ENCODE measurements at regions not wholly inside any gene's neighbourhood (a gene's known extent, or its start where the extent isn't known, plus 50 kb on each side); places are given as distances from the start of the nearest gene placed in this dataset.

GRCh38 chr1:34650090-34650489 is 104.8 kb upstream of the GJB5 start:
- TF ChIP-seq SRF (IDR thresholded peaks at IDR 0.05; ENCODE audit: low read depth) (no peak), EGR1 (IDR thresholded peaks at IDR 0.05; ENCODE audit: low read depth) (no peak), ZBTB33 (IDR thresholded peaks at IDR 0.05; ENCODE audit: extremely low read depth, insufficient replicate concordance, low read length) (no peak), CBX3 (IDR thresholded peaks at IDR 0.05; ENCODE audit: low read depth) (no peak), ATF3 (IDR thresholded peaks at IDR 0.05) (no peak), POLR2AphosphoS5 (IDR thresholded peaks at IDR 0.05; ENCODE audit: low read depth, low read length) (no peak), RAD21 (IDR thresholded peaks at IDR 0.05; ENCODE audit: low read depth) (no peak), JUND (IDR thresholded peaks at IDR 0.05) (no peak), SP1 (IDR thresholded peaks at IDR 0.05; ENCODE audit: low read depth) (no peak), FOSL1 (IDR thresholded peaks at IDR 0.05; ENCODE audit: low read depth) (no peak), TCF7L2 (IDR thresholded peaks at IDR 0.05; ENCODE audit: borderline replicate concordance, extremely low read depth, insufficient read depth, insufficient read length) (no peak), EZH2 (IDR thresholded peaks at IDR 0.05) (no peak), EZH2phosphoT487 (IDR thresholded peaks at IDR 0.05; ENCODE audit: borderline replicate concordance) (no peak)
- CTCF ChIA-PET = no interaction called here
- ATAC-seq = no peak
- Histone ChIP-seq H3K9me2 (ENCODE audit: insufficient read depth) (no peaks in the 10 kb centered on the region), H3K9me3 (ENCODE audit: control insufficient read depth in 1 of 2, insufficient read depth in 1 of 2, low read depth in 1 of 2, low read length in 2 of 2) (no peaks in the 10 kb centered on the region), H3K79me2 (ENCODE audit: insufficient read depth, low read length) (no peaks in the 10 kb centered on the region), H2AFZ (ENCODE audit: low read depth, low read length, poor library complexity, severe bottlenecking) (no peak overlapping the region), H3K4me2 (ENCODE audit: low read length) (no peak overlapping the region), H3K27me3 (ENCODE audit: insufficient read depth, low read length) (peaks cover 87% of the 10 kb centered on the region), H4K20me1 (ENCODE audit: insufficient read depth) (no peaks in the 10 kb centered on the region), H3K9ac (ENCODE audit: low read length) (no peak overlapping the region), H3K4me1 (ENCODE audit: control insufficient read depth in 1 of 2, insufficient read depth in 2 of 2, low read length in 2 of 2) (no peaks in the 10 kb centered on the region), H3K4me3 (replicated peaks in 1 of 2; ENCODE audit: low read depth in 1 of 2, low read length in 2 of 2) (no peak overlapping the region), H3K36me3 (ENCODE audit: control insufficient read depth in 1 of 2, insufficient read depth in 2 of 2, low read length in 2 of 2) (no peaks in the 10 kb centered on the region), H3K27ac (ENCODE audit: low read depth, low read length) (no peak overlapping the region)
- no peak for DNase-seq (ENCODE audit: low read depth, low spot score)
- BruUV-seq (replicated peaks) = no TSS peak
- intact Hi-C loops (cut with micrococcal nuclease) = no loop called here
- RAD21 ChIA-PET (ENCODE audit: low non-redundant PET in 1 of 2, low total read pairs in 2 of 2, uncharacterized antibody in 2 of 2, unreplicated experiment in 2 of 2) = no interaction called here
- POLR2A ChIA-PET = no interaction called here

Data from HCT116 (cell line).